ENCODE measurements at regions not wholly inside any gene's neighbourhood (a gene's known extent, or its start where the extent isn't known, plus 50 kb on each side); places are given as distances from the start of the nearest gene placed in this dataset.
"Not testable (repeated sequence)": the region's sequence is repeated elsewhere in the genome, so short reads cannot be mapped to it uniquely, and the experiment has no call there.

DNA sequence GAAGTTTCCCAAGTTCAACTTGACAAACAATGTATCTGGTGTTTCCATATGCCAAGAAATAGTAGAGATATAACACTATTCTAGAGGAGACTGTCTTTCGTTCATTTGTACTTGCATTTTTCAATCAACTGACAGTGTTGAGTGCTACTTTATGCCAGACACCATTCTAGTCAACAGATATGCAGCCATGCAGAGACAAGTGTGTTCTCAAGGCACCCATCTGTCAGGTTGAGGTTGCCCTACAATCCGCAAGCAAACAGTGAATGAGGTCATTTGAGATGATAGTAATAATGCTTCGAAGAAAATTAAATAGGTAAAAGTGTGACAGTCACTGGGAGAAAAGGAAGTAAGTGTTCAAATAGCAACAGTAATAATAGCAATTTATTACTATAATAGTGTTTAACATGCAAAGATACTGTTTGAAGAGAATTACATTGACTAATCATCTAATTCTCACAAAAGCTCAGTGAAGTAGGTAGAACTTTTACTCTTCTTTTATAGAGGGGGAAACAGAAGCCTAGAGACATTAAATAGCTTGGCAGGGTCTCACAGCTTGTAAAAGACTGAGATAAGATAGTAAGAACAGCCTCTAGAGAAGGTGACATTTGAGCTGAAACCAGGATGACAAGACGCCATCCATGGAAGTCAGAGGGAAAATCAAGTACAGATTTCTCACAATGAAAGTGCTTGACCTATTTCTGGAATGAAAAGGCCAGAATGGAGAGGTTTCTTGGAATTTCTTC is 936.9 kb downstream of the SORCS3 start:
- DNase-seq: no peak
- in situ Hi-C loops (cut with MboI; ENCODE audit: low pct_ligation_motif_present in 1 of 4, low pct_unique_long_range_greater_than_20kb in 1 of 4, low sequenced_read_pairs in 3 of 4) (no loop called here), intact Hi-C loops (cut with DNase I; ENCODE audit: low total_unique reads) (no loop called here)
- Histone ChIP-seq H3K27me3 (no peaks in the 10 kb centered on the region), H3K36me3 (no peaks in the 10 kb centered on the region), H3K9me3 (no peaks in the 10 kb centered on the region), H3K27ac (no peak overlapping the region), H3K4me3 (no peak overlapping the region), H3K4me1 (no peaks in the 10 kb centered on the region)
- TF ChIP-seq POLR2AphosphoS5 (IDR thresholded peaks at IDR 0.05) (no peak), EP300 (IDR thresholded peaks at IDR 0.05; ENCODE audit: low read depth) (no peak), POLR2A (IDR thresholded peaks at IDR 0.05) (no peak), CTCF (IDR thresholded peaks at IDR 0.05) (no peak)
- WGBS, 2 donors (ENCODE audit: low coverage in 1 of 2): 77 to 88% methylated on average over 4 of the region's 4 CpGs

DNA sequence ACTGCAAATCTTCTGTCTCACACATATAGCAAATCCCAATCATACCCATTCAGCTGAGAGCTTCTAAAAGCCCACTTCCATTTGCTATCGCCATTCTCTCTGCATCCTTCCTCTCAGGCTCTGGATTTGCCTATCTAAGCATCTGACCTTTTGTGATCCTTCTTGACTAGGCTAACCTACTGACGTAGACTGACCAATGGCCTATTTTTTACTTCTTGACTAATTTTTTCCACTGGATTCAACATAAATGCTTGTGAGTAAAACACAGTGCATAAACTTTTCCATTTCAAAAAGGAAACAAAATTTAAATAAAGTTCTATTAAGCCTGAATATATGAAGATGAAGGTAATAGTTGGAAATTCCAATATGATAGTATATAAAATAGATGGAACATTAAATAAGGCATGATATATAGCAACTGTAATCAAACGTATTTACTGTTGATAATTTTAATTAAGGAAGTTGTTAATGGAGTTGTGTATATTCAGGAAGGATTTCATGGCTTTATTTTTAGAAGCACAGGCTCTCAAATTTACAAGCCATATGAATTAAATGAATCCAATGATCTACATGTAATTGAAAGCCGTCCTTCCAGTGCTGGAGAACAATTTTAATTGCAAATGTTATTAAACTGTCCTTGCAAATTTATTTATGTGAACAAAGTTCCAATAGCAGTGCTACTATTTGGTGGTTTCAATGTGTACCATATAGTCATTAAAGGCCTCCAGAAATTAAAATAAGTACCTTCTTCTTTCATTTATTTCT is 918.4 kb downstream of the SORCS3 start:
- in situ Hi-C loops (cut with MboI; ENCODE audit: low pct_ligation_motif_present in 1 of 4, low pct_unique_long_range_greater_than_20kb in 1 of 4, low sequenced_read_pairs in 3 of 4): no loop called here
- DNase-seq: no peak
- Histone ChIP-seq H3K27ac (no peak overlapping the region), H3K4me1 (no peaks in the 10 kb centered on the region), H3K27me3 (no peaks in the 10 kb centered on the region), H3K4me3 (no peak overlapping the region), H3K36me3 (no peaks in the 10 kb centered on the region), H3K9me3 (no peaks in the 10 kb centered on the region)
- 68 to 81% methylated on average over 4 of the region's 4 CpGs for WGBS, 2 donors (ENCODE audit: low coverage in 1 of 2)
- TF ChIP-seq POLR2AphosphoS5 (IDR thresholded peaks at IDR 0.05) (no peak), POLR2A (IDR thresholded peaks at IDR 0.05) (no peak), CTCF (IDR thresholded peaks at IDR 0.05) (no peak), EP300 (IDR thresholded peaks at IDR 0.05; ENCODE audit: low read depth) (no peak)
- intact Hi-C loops (cut with DNase I; ENCODE audit: low total_unique reads): no loop called here

DNA sequence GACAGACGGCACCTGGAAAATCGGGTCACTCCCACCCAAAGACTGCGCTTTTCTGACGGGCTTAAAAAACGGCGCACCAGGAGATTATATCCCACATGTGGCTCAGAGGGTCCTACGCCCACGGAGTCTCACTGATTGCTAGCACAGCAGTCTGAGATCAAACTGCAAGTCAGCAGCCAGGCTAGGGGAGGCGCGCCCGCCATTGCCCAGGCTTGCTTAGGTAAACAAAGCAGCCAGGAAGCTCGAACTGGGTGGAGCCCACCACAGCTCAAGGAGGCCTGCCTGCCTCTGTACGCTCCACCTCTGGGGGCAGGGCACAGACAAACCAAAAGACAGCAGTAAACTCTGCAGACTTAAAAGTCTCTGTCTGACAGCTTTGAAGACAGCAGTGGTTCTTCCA is 909.4 kb downstream of the SORCS3 start:
- H3K27me3 ChIP-seq; H3K36me3 ChIP-seq; H3K9me3 ChIP-seq; H3K4me1 ChIP-seq; H3K4me3 ChIP-seq; intact Hi-C loops (cut with DNase I; ENCODE audit: low total_unique reads); H3K27ac ChIP-seq; in situ Hi-C loops (cut with MboI; ENCODE audit: low pct_ligation_motif_present in 1 of 4, low pct_unique_long_range_greater_than_20kb in 1 of 4, low sequenced_read_pairs in 3 of 4): not testable (repeated sequence)
- WGBS, 2 donors (ENCODE audit: low coverage in 1 of 2): 64% methylated on average over 13 of the region's 13 CpGs; no CpG with 5 or more reads in 1 of the 2 donors
- DNase-seq: peak; percentile 7

- TF ChIP-seq POLR2AphosphoS5 (IDR thresholded peaks at IDR 0.05): no peak
- no peak for TF ChIP-seq EP300 (IDR thresholded peaks at IDR 0.05; ENCODE audit: low read depth)
- TF ChIP-seq POLR2A (IDR thresholded peaks at IDR 0.05): no peak
- TF ChIP-seq CTCF (IDR thresholded peaks at IDR 0.05): no peak
- intact Hi-C loops (cut with DNase I; ENCODE audit: low total_unique reads) (no loop called here), in situ Hi-C loops (cut with MboI; ENCODE audit: low pct_ligation_motif_present in 1 of 4, low pct_unique_long_range_greater_than_20kb in 1 of 4, low sequenced_read_pairs in 3 of 4) (no loop called here)
Observed at GRCh38 chr10:105549731-105550130, 908.6 kb downstream of the SORCS3 start.

More at GRCh38 chr10:105549731-105550130, 908.6 kb downstream of the SORCS3 start:
- Histone ChIP-seq H3K36me3 (no peaks in the 10 kb centered on the region), H3K27ac (no peak overlapping the region), H3K27me3 (no peaks in the 10 kb centered on the region), H3K9me3 (no peaks in the 10 kb centered on the region), H3K4me3 (no peak overlapping the region), H3K4me1 (no peaks in the 10 kb centered on the region)
- WGBS, 2 donors (ENCODE audit: low coverage in 1 of 2): 88 to 97% methylated on average over 1 of the region's 1 CpG
- no peak for DNase-seq
